ENCODE measurements at regions not wholly inside any gene's neighbourhood (a gene's known extent, or its start where the extent isn't known, plus 50 kb on each side); places are given as distances from the start of the nearest gene placed in this dataset.

GRCh38 chr3:5057857-5058324, 64.2 kb upstream of the ARL8B start:
- no peak overlapping the region for H2AFZ ChIP-seq (ENCODE audit: low read length)
- H3K27me3 ChIP-seq (ENCODE audit: insufficient read depth, low read length, poor library complexity, severe bottlenecking) = no peaks in the 10 kb centered on the region
- H3K9ac ChIP-seq (ENCODE audit: low read depth, low read length, poor library complexity, severe bottlenecking) = no peak overlapping the region
- H3F3A ChIP-seq (ENCODE audit: low read depth) = no peaks in the 10 kb centered on the region
- H4K20me1 ChIP-seq (ENCODE audit: insufficient read depth, low read length, poor library complexity, severe bottlenecking) = no peaks in the 10 kb centered on the region
- peaks cover 7% of the 10 kb centered on the region for H3K4me1 ChIP-seq (ENCODE audit: insufficient read depth, low read length, poor library complexity, severe bottlenecking)
- H3K9me2 ChIP-seq (replicated peaks; ENCODE audit: low read depth, low read length) = no peaks in the 10 kb centered on the region
- H3K9me3 ChIP-seq (ENCODE audit: insufficient read depth, low read depth, low read length) = no peaks in the 10 kb centered on the region
- no peaks in the 10 kb centered on the region for H3K79me2 ChIP-seq (ENCODE audit: insufficient read depth, low read length)
- TF ChIP-seq CTCF (conservative IDR thresholded peaks at IDR 0.05; ENCODE audit: low read length) (peak; percentile 87), EZH2phosphoT487 (IDR thresholded peaks at IDR 0.05; ENCODE audit: borderline replicate concordance) (no peak)
- H3K4me3 ChIP-seq (ENCODE audit: low read length, poor library complexity, severe bottlenecking) = no peak overlapping the region
- no peaks in the 10 kb centered on the region for H3K36me3 ChIP-seq (ENCODE audit: insufficient read depth, low read length)
- H3K4me2 ChIP-seq (ENCODE audit: low read depth, low read length, poor library complexity, severe bottlenecking) = no peak overlapping the region

GRCh38 chr3:5058471-5058951, 63.6 kb upstream of the ARL8B start:
- TF ChIP-seq EZH2phosphoT487 (IDR thresholded peaks at IDR 0.05; ENCODE audit: borderline replicate concordance) (no peak), CTCF (conservative IDR thresholded peaks at IDR 0.05; ENCODE audit: low read length) (no peak)
- Histone ChIP-seq H3K4me2 (ENCODE audit: low read depth, low read length, poor library complexity, severe bottlenecking) (no peak overlapping the region), H2AFZ (ENCODE audit: low read length) (no peak overlapping the region), H3K4me3 (ENCODE audit: low read length, poor library complexity, severe bottlenecking) (no peak overlapping the region), H3K9me2 (replicated peaks; ENCODE audit: low read depth, low read length) (no peaks in the 10 kb centered on the region), H3K79me2 (ENCODE audit: insufficient read depth, low read length) (no peaks in the 10 kb centered on the region), H3K9me3 (ENCODE audit: insufficient read depth, low read depth, low read length) (no peaks in the 10 kb centered on the region), H3K27me3 (ENCODE audit: insufficient read depth, low read length, poor library complexity, severe bottlenecking) (no peaks in the 10 kb centered on the region), H3K4me1 (ENCODE audit: insufficient read depth, low read length, poor library complexity, severe bottlenecking) (peaks cover 7% of the 10 kb centered on the region), H3K9ac (ENCODE audit: low read depth, low read length, poor library complexity, severe bottlenecking) (no peak overlapping the region), H3K36me3 (ENCODE audit: insufficient read depth, low read length) (no peaks in the 10 kb centered on the region), H3F3A (ENCODE audit: low read depth) (no peaks in the 10 kb centered on the region), H4K20me1 (ENCODE audit: insufficient read depth, low read length, poor library complexity, severe bottlenecking) (no peaks in the 10 kb centered on the region)

- no peak for TF ChIP-seq EZH2phosphoT487 (IDR thresholded peaks at IDR 0.05; ENCODE audit: borderline replicate concordance)
- no peak for TF ChIP-seq CTCF (conservative IDR thresholded peaks at IDR 0.05; ENCODE audit: low read length)
These were observed 62.3 kb upstream of the ARL8B start for GRCh38 chr3:5059782-5060181.

More at GRCh38 chr3:5059782-5060181, 62.3 kb upstream of the ARL8B start:
- H3F3A ChIP-seq (ENCODE audit: low read depth) = no peaks in the 10 kb centered on the region
- peaks cover 7% of the 10 kb centered on the region for H3K4me1 ChIP-seq (ENCODE audit: insufficient read depth, low read length, poor library complexity, severe bottlenecking)
- no peaks in the 10 kb centered on the region for H3K79me2 ChIP-seq (ENCODE audit: insufficient read depth, low read length)
- H3K4me2 ChIP-seq (ENCODE audit: low read depth, low read length, poor library complexity, severe bottlenecking) = no peak overlapping the region
- no peak overlapping the region for H2AFZ ChIP-seq (ENCODE audit: low read length)
- no peaks in the 10 kb centered on the region for H3K27me3 ChIP-seq (ENCODE audit: insufficient read depth, low read length, poor library complexity, severe bottlenecking)
- H3K36me3 ChIP-seq (ENCODE audit: insufficient read depth, low read length) = no peaks in the 10 kb centered on the region
- no peak overlapping the region for H3K4me3 ChIP-seq (ENCODE audit: low read length, poor library complexity, severe bottlenecking)
- H3K9ac ChIP-seq (ENCODE audit: low read depth, low read length, poor library complexity, severe bottlenecking) = no peak overlapping the region
- H3K9me2 ChIP-seq (replicated peaks; ENCODE audit: low read depth, low read length) = no peaks in the 10 kb centered on the region
- no peaks in the 10 kb centered on the region for H4K20me1 ChIP-seq (ENCODE audit: insufficient read depth, low read length, poor library complexity, severe bottlenecking)
- no peaks in the 10 kb centered on the region for H3K9me3 ChIP-seq (ENCODE audit: insufficient read depth, low read depth, low read length)

Measured in Loucy (cell line).